Breast epithelium (tissue), 3 donors: ENCODE measurements at regions not wholly inside any gene's neighbourhood (a gene's known extent, or its start where the extent isn't known, plus 50 kb on each side); places are given as distances from the start of the nearest gene placed in this dataset.

Experiments used
- CTCF ChIP-seq, 3 donors: fragments of 450-650 bp; IDR thresholded peaks; one replicate each; pipeline ENCODE4 v1.5.1; 2016 to 2017; ENCODE audit warnings: antibody characterized with exemption in 3 of 3, mild to moderate bottlenecking in 3 of 3, moderate library complexity in 3 of 3
- POLR2AphosphoS5 ChIP-seq, 3 donors: sonication (generic); formaldehyde crosslinking; IDR thresholded peaks; one replicate each; pipeline ENCODE4 v1.6.1; 2017; ENCODE audit warnings: antibody characterized with exemption in 3 of 3

- TF ChIP-seq CTCF (IDR thresholded peaks at IDR 0.05) (no peak), POLR2AphosphoS5 (IDR thresholded peaks at IDR 0.05) (no peak)
Observed at GRCh38 chr10:3496138-3496537, 288.9 kb downstream of the KLF6 start.
